AG04449 (cell line): ENCODE measurements at regions not wholly inside any gene's neighbourhood (a gene's known extent, or its start where the extent isn't known, plus 50 kb on each side); places are given as distances from the start of the nearest gene placed in this dataset.

Experiments
- CTCF ChIA-PET: fragments of 350-600 bp; formaldehyde crosslinking; extraction: SDS; loops from one replicate; lab custom pipeline; 2021; ENCODE audit warnings: antibody characterized with exemption; lab: Yijun Ruan, JAX
- POLR2A ChIA-PET: fragments of 400-600, 350-600 bp; formaldehyde crosslinking; extraction: SDS; loops from one replicate; lab custom pipeline; 2020; ENCODE audit warnings: antibody characterized with exemption, inconsistent platforms; lab: Yijun Ruan, JAX
- DNase-seq: peaks from one replicate; pipeline ENCODE4 v3.0.0-alpha.2; 2010; ENCODE audit warnings: low read depth, low spot score
- H3K4me3 ChIP-seq: 2 replicates; pipeline ENCODE4 v1.5.1; 2011; ENCODE audit warnings: low read depth, mild to moderate bottlenecking, control low read depth, low read length
- CTCF ChIP-seq: IDR thresholded peaks from one replicate; pipeline ENCODE4 v1.5.1; 2011; ENCODE audit warnings: mild to moderate bottlenecking, moderate library complexity, low read length, control low read depth, inconsistent platforms; ENCODE audit not compliant: insufficient read depth; ENCODE audit errors: missing control alignments

DNA sequence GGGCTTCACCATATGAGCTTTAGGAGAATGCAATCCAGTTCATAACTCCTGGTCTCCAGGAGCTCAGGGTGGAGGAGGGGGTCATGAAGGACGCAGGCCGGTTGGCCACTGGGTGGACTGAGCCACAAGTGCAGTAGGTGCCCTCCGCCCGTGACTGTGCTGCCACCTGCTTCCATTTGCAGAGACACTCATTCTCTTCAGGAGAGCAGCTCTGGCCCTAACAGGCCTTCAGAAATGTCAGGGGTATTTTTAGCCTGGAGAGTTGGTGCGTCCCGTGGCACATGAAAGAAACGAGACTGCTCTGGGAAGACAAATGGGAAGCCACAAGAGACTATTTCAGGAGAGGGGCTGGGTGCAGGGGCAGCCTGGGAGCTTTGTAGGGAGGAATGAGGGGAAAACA is 74.6 kb upstream of the MYL2 start:
- ChIA-PET CTCF (no interaction called here), POLR2A (no interaction called here)
- DNase-seq = no peak
- TF ChIP-seq CTCF = no peak
- no peak overlapping the region for H3K4me3 ChIP-seq

GRCh38 chr12:110993434-110993833 is 73.1 kb upstream of the MYL2 start:
- TF ChIP-seq CTCF = no peak
- no peak for DNase-seq
- no peak overlapping the region for H3K4me3 ChIP-seq
- POLR2A ChIA-PET = no interaction called here
- CTCF ChIA-PET = no interaction called here

- ChIA-PET POLR2A (no interaction called here), CTCF (no interaction called here)
- TF ChIP-seq CTCF = no peak
- no peak for DNase-seq
- H3K4me3 ChIP-seq = no peak overlapping the region
These were observed 72.5 kb upstream of the MYL2 start for GRCh38 chr12:110992909-110993308.

DNA sequence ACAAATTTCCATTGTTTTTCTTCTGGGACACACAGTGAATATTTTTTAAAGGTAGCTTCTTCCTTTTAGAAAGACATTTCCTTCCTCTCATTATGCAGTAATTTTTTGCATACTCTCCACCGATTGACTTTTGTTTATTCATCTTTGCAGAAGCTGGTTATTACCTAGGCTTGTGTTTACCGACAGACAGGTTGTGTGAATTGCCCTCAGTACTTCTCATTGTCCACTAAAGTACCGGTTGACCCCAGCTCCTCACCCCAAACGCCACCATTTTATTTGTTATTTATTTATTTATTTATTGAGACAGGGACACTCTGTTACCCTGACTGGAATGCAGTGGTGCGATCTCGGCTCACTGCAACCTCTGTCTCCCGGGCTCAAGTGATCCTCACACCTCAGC is 63.4 kb upstream of the MYL2 start:
- ChIA-PET POLR2A (no interaction called here), CTCF (no interaction called here)
- no peak for TF ChIP-seq CTCF
- DNase-seq = no peak
- no peak overlapping the region for H3K4me3 ChIP-seq

DNA sequence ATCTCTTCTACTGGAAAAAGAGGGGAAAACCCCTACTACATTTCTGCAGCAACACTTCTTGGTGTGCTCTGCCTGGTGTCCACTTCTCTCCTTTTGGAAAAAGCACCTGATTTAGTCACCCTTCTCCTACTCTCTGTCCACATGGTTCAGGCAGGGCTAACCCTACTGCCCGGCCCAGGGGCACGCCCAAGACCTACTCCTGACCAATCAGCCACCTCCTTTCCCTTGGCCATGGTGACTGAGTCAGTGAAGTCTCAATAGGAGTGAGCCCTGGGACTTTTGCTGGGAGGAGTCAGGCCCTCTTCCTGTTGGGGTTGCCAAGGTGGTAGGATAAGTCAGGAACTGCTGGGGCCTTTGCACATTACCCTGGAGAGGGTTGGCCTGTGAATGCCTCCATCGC is 52.5 kb upstream of the MYL2 start:
- ChIA-PET CTCF (no interaction called here), POLR2A (no interaction called here)
- no peak for TF ChIP-seq CTCF
- no peak for DNase-seq
- no peak overlapping the region for H3K4me3 ChIP-seq

GRCh38 chr12:110971936-110972335 is 51.6 kb upstream of the MYL2 start:
- no peak for DNase-seq
- ChIA-PET POLR2A (no interaction called here), CTCF (no interaction called here)
- no peak overlapping the region for H3K4me3 ChIP-seq
- no peak for TF ChIP-seq CTCF
